ENCODE measurements at regions not wholly inside any gene's neighbourhood (a gene's known extent, or its start where the extent isn't known, plus 50 kb on each side); places are given as distances from the start of the nearest gene placed in this dataset.

- H3K27ac ChIP-seq: no peak overlapping the region
- TF ChIP-seq CTCF (conservative IDR thresholded peaks at IDR 0.05): no peak
Observed at GRCh38 chr2:47686018-47686417, 96.9 kb upstream of the MSH6 start.

GRCh38 chr2:47682216-47682749, 100.7 kb upstream of the MSH6 start:
- no peak for TF ChIP-seq CTCF (conservative IDR thresholded peaks at IDR 0.05)
- H3K27ac ChIP-seq: no peak overlapping the region

- TF ChIP-seq CTCF (conservative IDR thresholded peaks at IDR 0.05): no peak
- H3K27ac ChIP-seq: no peak overlapping the region
Observed at GRCh38 chr2:47676261-47676926, 105.6 kb upstream of the KCNK12 start.

- no peak overlapping the region for H3K27ac ChIP-seq
- no peak for TF ChIP-seq CTCF (conservative IDR thresholded peaks at IDR 0.05)
Observed at GRCh38 chr2:47675196-47675825, 104.5 kb upstream of the KCNK12 start.

GRCh38 chr2:47666332-47666731, 95.5 kb upstream of the KCNK12 start:
- TF ChIP-seq CTCF (conservative IDR thresholded peaks at IDR 0.05): no peak
- H3K27ac ChIP-seq: no peak overlapping the region

GRCh38 chr2:47664817-47665216, 94.0 kb upstream of the KCNK12 start:
- no peak overlapping the region for H3K27ac ChIP-seq
- TF ChIP-seq CTCF (conservative IDR thresholded peaks at IDR 0.05): no peak

GRCh38 chr2:47662552-47662951, 91.8 kb upstream of the KCNK12 start:
- no peak overlapping the region for H3K27ac ChIP-seq
- no peak for TF ChIP-seq CTCF (conservative IDR thresholded peaks at IDR 0.05)
